ENCODE measurements at regions not wholly inside any gene's neighbourhood (a gene's known extent, or its start where the extent isn't known, plus 50 kb on each side); places are given as distances from the start of the nearest gene placed in this dataset.
A peak's percentile ranks its signal among the peaks of the same experiment; 100 is the strongest.

DNA sequence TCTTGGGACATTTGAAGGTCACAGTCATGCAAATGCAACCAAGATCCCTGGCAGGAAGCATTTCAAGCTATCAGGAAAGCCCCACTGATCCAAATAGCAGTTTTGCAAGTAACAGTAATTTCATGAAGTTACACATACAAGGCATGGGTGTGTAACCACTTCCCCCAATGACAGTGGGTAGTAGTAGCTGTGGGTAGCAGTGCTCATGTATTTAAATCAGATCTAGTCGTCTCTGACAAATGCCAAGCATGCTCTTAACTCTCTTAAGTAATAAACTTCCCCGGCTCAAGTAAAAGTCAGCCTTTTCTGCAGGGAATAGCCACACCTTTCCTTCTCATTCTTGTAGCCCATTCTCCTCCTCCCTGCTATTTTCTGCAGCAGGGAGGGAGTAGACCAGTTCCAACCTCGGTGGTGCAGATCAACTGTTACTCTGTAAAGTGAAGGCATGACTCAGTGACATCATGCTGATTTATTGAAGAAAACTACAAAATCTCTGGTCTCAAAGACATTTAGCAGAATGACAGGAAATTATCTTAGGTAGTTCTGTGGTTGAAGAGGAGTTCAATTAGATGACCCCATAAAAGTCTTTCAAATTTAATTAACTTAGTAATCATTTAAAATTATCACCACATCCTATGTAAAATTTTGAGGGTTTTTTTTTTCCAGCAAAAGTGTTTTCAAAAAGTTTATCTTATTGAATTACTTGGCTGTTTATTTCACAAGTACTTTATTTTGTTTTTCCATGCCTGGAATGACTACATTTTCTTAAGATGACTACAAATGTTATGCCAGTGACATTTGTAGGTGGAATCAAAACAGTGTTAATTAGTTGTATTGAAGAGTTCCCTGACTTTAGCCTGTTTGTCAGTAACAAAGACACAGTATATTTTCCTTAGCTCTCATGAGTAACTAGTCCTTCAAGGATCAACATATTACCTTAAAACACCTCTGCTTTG, 568.3 kb downstream of the INHBA start:
- TF ChIP-seq ARNTL (CRISPR knock-in tag; IDR thresholded peaks at IDR 0.05; ENCODE audit: borderline replicate concordance, low read depth) (no peak), ESRRG (CRISPR knock-in tag; IDR thresholded peaks at IDR 0.05) (no peak), ISL1 (CRISPR knock-in tag; IDR thresholded peaks at IDR 0.05) (peak; percentile 97), CSDC2 (CRISPR knock-in tag; IDR thresholded peaks at IDR 0.05) (no peak), TOX (CRISPR knock-in tag; IDR thresholded peaks at IDR 0.05; ENCODE audit: borderline replicate concordance) (peak; percentile 92), ZFP30 (CRISPR knock-in tag; IDR thresholded peaks at IDR 0.05) (no peak), ZNF70 (CRISPR knock-in tag; IDR thresholded peaks at IDR 0.05) (no peak)
- TF ChIP-seq, protein P1, sequence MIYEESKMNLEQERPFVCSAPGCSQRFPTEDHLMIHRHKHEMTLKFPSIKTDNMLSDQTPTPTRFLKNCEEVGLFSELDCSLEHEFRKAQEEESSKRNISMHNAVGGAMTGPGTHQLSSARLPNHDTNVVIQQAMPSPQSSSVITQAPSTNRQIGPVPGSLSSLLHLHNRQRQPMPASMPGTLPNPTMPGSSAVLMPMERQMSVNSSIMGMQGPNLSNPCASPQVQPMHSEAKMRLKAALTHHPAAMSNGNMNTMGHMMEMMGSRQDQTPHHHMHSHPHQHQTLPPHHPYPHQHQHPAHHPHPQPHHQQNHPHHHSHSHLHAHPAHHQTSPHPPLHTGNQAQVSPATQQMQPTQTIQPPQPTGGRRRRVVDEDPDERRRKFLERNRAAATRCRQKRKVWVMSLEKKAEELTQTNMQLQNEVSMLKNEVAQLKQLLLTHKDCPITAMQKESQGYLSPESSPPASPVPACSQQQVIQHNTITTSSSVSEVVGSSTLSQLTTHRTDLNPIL (CRISPR knock-in tag; IDR thresholded peaks at IDR 0.05; ENCODE audit: low read depth) = no peak

All from SK-N-SH treated with all-trans-retinoic acid at 6 μM for 48 hours (cell line).